ENCODE measurements at regions not wholly inside any gene's neighbourhood (a gene's known extent, or its start where the extent isn't known, plus 50 kb on each side); places are given as distances from the start of the nearest gene placed in this dataset.

GRCh38 chr5:84474126-84474525 lies 89.4 kb upstream of the EDIL3 start:
- DNase-seq: no peak
- Histone ChIP-seq H3K36me3 (no peaks in the 10 kb centered on the region), H3K27ac (no peak overlapping the region), H3K9me3 (no peaks in the 10 kb centered on the region), H3K4me3 (no peak overlapping the region), H3K27me3 (no peaks in the 10 kb centered on the region), H3K4me1 (no peaks in the 10 kb centered on the region)
- TF ChIP-seq CTCF (IDR thresholded peaks at IDR 0.05) (no peak), EP300 (IDR thresholded peaks at IDR 0.05) (no peak), POLR2A (IDR thresholded peaks at IDR 0.05) (no peak), POLR2AphosphoS5 (IDR thresholded peaks at IDR 0.05) (no peak)
- 95 to 98% methylated on average over 4 of the region's 4 CpGs for WGBS, 2 donors
- intact Hi-C loops (cut with DNase I): no loop called here

GRCh38 chr5:84453405-84453804 lies 68.7 kb upstream of the EDIL3 start:
- peaks cover 0 to 5% (median 0%) of the 10 kb centered on the region in 4 donors for H3K9me3 ChIP-seq
- H3K4me1 ChIP-seq: no peaks in the 10 kb centered on the region
- TF ChIP-seq POLR2AphosphoS5 (IDR thresholded peaks at IDR 0.05) (no peak), POLR2A (IDR thresholded peaks at IDR 0.05) (no peak), EP300 (IDR thresholded peaks at IDR 0.05) (no peak), CTCF (IDR thresholded peaks at IDR 0.05) (no peak)
- no peak for DNase-seq
- no peak overlapping the region for H3K27ac ChIP-seq
- no peak overlapping the region for H3K4me3 ChIP-seq
- intact Hi-C loops (cut with DNase I): no loop called here
- no peaks in the 10 kb centered on the region for H3K27me3 ChIP-seq
- H3K36me3 ChIP-seq: no peaks in the 10 kb centered on the region

GRCh38 chr5:84450617-84451414 lies 66.1 kb upstream of the EDIL3 start:
- WGBS, 2 donors: 91 to 92% methylated on average over 2 of the region's 2 CpGs
- intact Hi-C loops (cut with DNase I): no loop called here

GRCh38 chr5:84445049-84445685 lies 60.5 kb upstream of the EDIL3 start:
- Histone ChIP-seq H3K27ac (no peak overlapping the region), H3K4me1 (no peaks in the 10 kb centered on the region), H3K9me3 (no peaks in the 10 kb centered on the region), H3K36me3 (no peaks in the 10 kb centered on the region), H3K4me3 (no peak overlapping the region), H3K27me3 (no peaks in the 10 kb centered on the region)
- intact Hi-C loops (cut with DNase I): no loop called here
- TF ChIP-seq CTCF (IDR thresholded peaks at IDR 0.05) (no peak), POLR2AphosphoS5 (IDR thresholded peaks at IDR 0.05) (no peak), EP300 (IDR thresholded peaks at IDR 0.05) (no peak), POLR2A (IDR thresholded peaks at IDR 0.05) (no peak)
- DNase-seq: no peak
- WGBS, 2 donors: 51 to 74% methylated on average over 2 of the region's 2 CpGs

More at GRCh38 chr5:84450617-84451414, 66.1 kb upstream of the EDIL3 start:
- Histone ChIP-seq H3K27ac (no peak overlapping the region), H3K36me3 (no peaks in the 10 kb centered on the region), H3K27me3 (no peaks in the 10 kb centered on the region), H3K4me3 (no peak overlapping the region), H3K9me3 (peaks cover 0 to 5% (median 0%) of the 10 kb centered on the region in 4 donors), H3K4me1 (no peaks in the 10 kb centered on the region)
- TF ChIP-seq POLR2A (IDR thresholded peaks at IDR 0.05): no peak
- no peak for TF ChIP-seq POLR2AphosphoS5 (IDR thresholded peaks at IDR 0.05)
- no peak for TF ChIP-seq EP300 (IDR thresholded peaks at IDR 0.05)
- peak in 1 of 4 experiments; percentile 21 for TF ChIP-seq CTCF (IDR thresholded peaks at IDR 0.05)
- no peak for DNase-seq

All from sigmoid colon (tissue), 6 donors.